HCT116 (cell line): ENCODE measurements at regions not wholly inside any gene's neighbourhood (a gene's known extent, or its start where the extent isn't known, plus 50 kb on each side); places are given as distances from the start of the nearest gene placed in this dataset.

ENCODE experiments used
- ATAC-seq: fragments of 200-7000 bp; cut with Tn5 transposase; 2 replicates; pipeline ENCODE4 v1.9.1; 2020; ENCODE audit warnings: mild to moderate bottlenecking, moderate library complexity
- BruUV-seq: library from RNA; stranded (reverse); fragments of 400-500 nt; replicated peaks from 2 replicates; lab custom pipeline; 2021; lab: Mats Ljungman, UMichigan
- CTCF ChIA-PET: fragments of 300-600 bp; sonication (Branson Sonifier 250); formaldehyde crosslinking; loops from one replicate; lab custom pipeline; 2021; ENCODE audit warnings: antibody characterized with exemption; lab: Charles Lee
- POLR2A ChIA-PET: fragments of 300-600, 350-600 bp; sonication (Branson Sonifier 250); formaldehyde crosslinking; loops from one replicate; lab custom pipeline; 2021; ENCODE audit warnings: antibody characterized with exemption; lab: Charles Lee
- RAD21 ChIA-PET, 2 experiments: fragments of 300-600 bp; sonication (Branson Sonifier 250); formaldehyde crosslinking; loops; one replicate each; lab custom pipeline; 2023; ENCODE audit warnings: low total read pairs in 2 of 2; ENCODE audit not compliant: uncharacterized antibody in 2 of 2, unreplicated experiment in 2 of 2, low non-redundant PET in 1 of 2; lab: Charles Lee
- DNase-seq: peaks from one replicate; pipeline ENCODE4 v3.0.0-alpha.2; 2010; ENCODE audit warnings: low read depth, low spot score
- H2AFZ ChIP-seq: fragments of 200-600 bp; shearing (Covaris generic), sonication (generic); 2 replicates; pipeline ENCODE4 v1.6.1; 2017; ENCODE audit warnings: low read depth, mixed run types, mixed read lengths, antibody characterized with exemption, low read length; ENCODE audit not compliant: poor library complexity, severe bottlenecking
- H3K27ac ChIP-seq: 2 replicates; pipeline ENCODE4 v1.5.1; 2012; ENCODE audit warnings: low read depth, low read length
- H3K27me3 ChIP-seq: fragments of 200-600 bp; sonication (generic); 2 replicates; pipeline ENCODE4 v1.6.1; 2016; ENCODE audit warnings: mixed run types, low read length, mixed read lengths; ENCODE audit not compliant: insufficient read depth
- H3K36me3 ChIP-seq, 2 experiments: fragments of 200-500 bp in 1 of 2; fragments of 200-600 bp in 1 of 2; sonication (Bioruptor generic) in 1 of 2; sonication (generic) in 1 of 2; 2 replicates each; pipeline versions ENCODE4 v1.5.1 to v1.6.1; 2014 to 2016; ENCODE audit warnings: low read length in 2 of 2, inconsistent platforms in 1 of 2, mixed read lengths in 1 of 2, mixed run types in 1 of 2; ENCODE audit not compliant: insufficient read depth in 2 of 2, control insufficient read depth in 1 of 2
- H3K4me1 ChIP-seq, 2 experiments: fragments of 200-600 bp in 1 of 2; sonication (generic) in 1 of 2; 2 replicates each; pipeline versions ENCODE4 v1.5.1 to v1.6.1; 2012 to 2017; ENCODE audit warnings: low read length in 2 of 2, inconsistent platforms in 1 of 2, mild to moderate bottlenecking in 1 of 2, mixed read lengths in 1 of 2, mixed run types in 1 of 2, moderate library complexity in 1 of 2; ENCODE audit not compliant: insufficient read depth in 2 of 2, control insufficient read depth in 1 of 2
- H3K4me2 ChIP-seq: fragments of 200-600 bp; sonication (generic); 2 replicates; pipeline ENCODE4 v1.6.1; 2017; ENCODE audit warnings: mixed run types, low read length, mixed read lengths
- H3K4me3 ChIP-seq, 2 experiments: fragments of 200-600 bp in 1 of 2; sonication (generic) in 1 of 2; replicated peaks in 1 of 2; 2 replicates each; pipeline ENCODE4 v1.5.1; 2011 to 2016; ENCODE audit warnings: low read length in 2 of 2, control low read depth in 1 of 2, low read depth in 1 of 2, mild to moderate bottlenecking in 1 of 2, mixed read lengths in 1 of 2, mixed run types in 1 of 2
- H3K79me2 ChIP-seq: fragments of 200-600 bp; sonication (generic); 2 replicates; pipeline ENCODE4 v1.6.1; 2017; ENCODE audit warnings: mild to moderate bottlenecking, mixed run types, low read length, moderate library complexity, mixed read lengths; ENCODE audit not compliant: insufficient read depth
- H3K9ac ChIP-seq: fragments of 200-600 bp; sonication (generic); 2 replicates; pipeline ENCODE4 v1.6.1; 2016; ENCODE audit warnings: low read length, mixed read lengths
- H3K9me2 ChIP-seq: fragments of 200-600 bp; sonication (generic), shearing (Covaris generic); 2 replicates; pipeline ENCODE4 v1.6.1; 2017; ENCODE audit warnings: mixed run types, mild to moderate bottlenecking, moderate library complexity; ENCODE audit not compliant: insufficient read depth
- H3K9me3 ChIP-seq, 2 experiments: fragments of 200-500 bp in 1 of 2; fragments of 200-600 bp in 1 of 2; sonication (Bioruptor generic) in 1 of 2; sonication (generic) in 1 of 2; 2 replicates each; pipeline ENCODE4 v1.6.1; 2014 to 2017; ENCODE audit warnings: low read length in 2 of 2, mixed read lengths in 2 of 2, inconsistent platforms in 1 of 2, low read depth in 1 of 2, mild to moderate bottlenecking in 1 of 2, mixed run types in 1 of 2, moderate library complexity in 1 of 2; ENCODE audit not compliant: control insufficient read depth in 1 of 2, insufficient read depth in 1 of 2
- H4K20me1 ChIP-seq: fragments of 200-600 bp; sonication (generic), shearing (Covaris generic); 2 replicates; pipeline ENCODE4 v1.6.1; 2017; ENCODE audit warnings: mixed run types, mild to moderate bottlenecking, moderate library complexity; ENCODE audit not compliant: insufficient read depth
- ATF3 ChIP-seq: IDR thresholded peaks from 2 replicates; pipeline ENCODE4 v1.6.1; 2012
- CBX3 ChIP-seq: IDR thresholded peaks from 2 replicates; pipeline ENCODE4 v1.6.1; 2012; ENCODE audit warnings: low read depth
- CTCF ChIP-seq, 3 experiments: fragments of 200-600 bp in 1 of 3; sonication (generic) in 1 of 3; IDR thresholded peaks in 2 of 3; conservative IDR thresholded peaks in 1 of 3; 2 replicates each; pipeline ENCODE4 v1.5.1; 2012 to 2017; ENCODE audit warnings: low read depth in 2 of 3, low read length in 2 of 3, antibody characterized with exemption in 1 of 3, borderline replicate concordance in 1 of 3, control low read depth in 1 of 3, mild to moderate bottlenecking in 1 of 3, mixed read lengths in 1 of 3, mixed run types in 1 of 3, moderate library complexity in 1 of 3; ENCODE audit not compliant: insufficient read depth in 1 of 3
- ELF1 ChIP-seq: IDR thresholded peaks from 2 replicates; pipeline ENCODE4 v1.6.1; 2012; ENCODE audit warnings: low read depth, borderline replicate concordance
- EZH2 ChIP-seq: fragments of 200-600 bp; sonication (generic); IDR thresholded peaks from 2 replicates; pipeline ENCODE4 v1.6.1; 2017; ENCODE audit warnings: antibody characterized with exemption, mixed run types
- EZH2phosphoT487 ChIP-seq: fragments of 200-600 bp; IDR thresholded peaks from 2 replicates; pipeline ENCODE4 v1.6.1; 2018; ENCODE audit warnings: antibody characterized with exemption, borderline replicate concordance
- FOSL1 ChIP-seq: IDR thresholded peaks from 2 replicates; pipeline ENCODE4 v1.6.1; 2012; ENCODE audit warnings: low read depth
- JUND ChIP-seq: IDR thresholded peaks from 2 replicates; pipeline ENCODE4 v1.6.1; 2012
- MAX ChIP-seq: IDR thresholded peaks from 2 replicates; pipeline ENCODE4 v1.6.1; 2012
- POLR2AphosphoS5 ChIP-seq: IDR thresholded peaks from 2 replicates; pipeline ENCODE4 v1.6.1; 2011; ENCODE audit warnings: mild to moderate bottlenecking, low read depth, low read length, moderate library complexity
- RAD21 ChIP-seq: IDR thresholded peaks from 2 replicates; pipeline ENCODE4 v1.6.1; 2012; ENCODE audit warnings: low read depth, mild to moderate bottlenecking
- REST ChIP-seq: IDR thresholded peaks from 2 replicates; pipeline ENCODE4 v1.6.1; 2012; ENCODE audit warnings: low read depth
- SIN3A ChIP-seq: IDR thresholded peaks from 2 replicates; pipeline ENCODE4 v1.6.1; 2012; ENCODE audit warnings: low read depth
- SP1 ChIP-seq: IDR thresholded peaks from 2 replicates; pipeline ENCODE4 v1.6.1; 2012; ENCODE audit warnings: low read depth
- SRF ChIP-seq: IDR thresholded peaks from 2 replicates; pipeline ENCODE4 v1.6.1; 2012; ENCODE audit warnings: low read depth
- TCF7L2 ChIP-seq: IDR thresholded peaks from 2 replicates; pipeline ENCODE4 v1.7.0; 2011; ENCODE audit warnings: borderline replicate concordance, inconsistent platforms; ENCODE audit not compliant: insufficient read depth, insufficient read length; ENCODE audit errors: extremely low read depth
- ZBTB33 ChIP-seq: IDR thresholded peaks from 2 replicates; pipeline ENCODE4 v1.6.1; 2011; ENCODE audit warnings: mild to moderate bottlenecking, low read length, moderate library complexity; ENCODE audit not compliant: insufficient replicate concordance; ENCODE audit errors: extremely low read depth
- ZFX ChIP-seq: fragments of 450-650 bp; IDR thresholded peaks from 2 replicates; pipeline ENCODE4 v1.6.1; 2017
- ZNF274 ChIP-seq: fragments of 200-500 bp; sonication (Bioruptor generic); IDR thresholded peaks from 2 replicates; pipeline ENCODE4 v1.6.1; 2014; ENCODE audit warnings: mild to moderate bottlenecking, low read depth, low read length, inconsistent platforms
- intact Hi-C: fragments of 100-400 bp; cut with micrococcal nuclease; formaldehyde crosslinking; loops from 2 replicates; pipeline ENCODE4 v1.10.0; 2022

- ChIA-PET RAD21 (no interaction called here), POLR2A (no interaction called here), CTCF (no interaction called here)
- no peak overlapping the region for H3K4me3 ChIP-seq
- TF ChIP-seq FOSL1: no peak
- no peak for TF ChIP-seq EZH2
- TF ChIP-seq ATF3: no peak
- no peak for TF ChIP-seq CTCF (IDR thresholded peaks at IDR 0.05 in 2 of 3, conservative IDR thresholded peaks at IDR 0.05 in 1 of 3; ENCODE audit: borderline replicate concordance in 1 of 3, insufficient read depth in 1 of 3, low read depth in 2 of 3, low read length in 2 of 3)
- no peak for TF ChIP-seq SIN3A
- no peak for TF ChIP-seq TCF7L2
- no peak for TF ChIP-seq MAX
- TF ChIP-seq ZNF274: no peak
- TF ChIP-seq REST: no peak
- no peak for TF ChIP-seq ELF1
- no peak for TF ChIP-seq RAD21
- no peak for TF ChIP-seq SRF
- TF ChIP-seq JUND: no peak
- no peak for TF ChIP-seq POLR2AphosphoS5
- no peak for TF ChIP-seq ZFX
- no peak for TF ChIP-seq SP1
- no peak for TF ChIP-seq EZH2phosphoT487
- TF ChIP-seq ZBTB33: no peak
- no peak for TF ChIP-seq CBX3
- H3K27me3 ChIP-seq: no peaks in the 10 kb centered on the region
- H3K79me2 ChIP-seq: no peaks in the 10 kb centered on the region
- no peak overlapping the region for H3K4me2 ChIP-seq
- H2AFZ ChIP-seq: no peak overlapping the region
- no peaks in the 10 kb centered on the region for H3K36me3 ChIP-seq
- H3K9me2 ChIP-seq: no peaks in the 10 kb centered on the region; the same call in 1 of the 2 replicates
- no peak for DNase-seq
- H3K9me3 ChIP-seq: no peaks in the 10 kb centered on the region
- no peak for ATAC-seq
- intact Hi-C loops: no loop called here
- no TSS peak for BruUV-seq
- no peak overlapping the region for H3K27ac ChIP-seq
- no peaks in the 10 kb centered on the region for H3K4me1 ChIP-seq
- no peak overlapping the region for H3K9ac ChIP-seq
- no peaks in the 10 kb centered on the region for H4K20me1 ChIP-seq
These were observed 344.6 kb upstream of the GJE1 start for GRCh38 chr6:141788096-141788495.
